Neural cell (in vitro differentiated cells): ENCODE measurements at regions not wholly inside any gene's neighbourhood (a gene's known extent, or its start where the extent isn't known, plus 50 kb on each side); places are given as distances from the start of the nearest gene placed in this dataset.

Source experiments
- H2AFZ ChIP-seq: fragments of 200-600, 300-800 bp; sonication (generic), shearing (Covaris generic); 2 replicates; pipeline ENCODE4 v1.6.0; 2014; ENCODE audit warnings: low read depth, mild to moderate bottlenecking, antibody characterized with exemption, low read length, moderate library complexity
- H3F3A ChIP-seq: fragments of 200-600 bp; shearing (Covaris generic); 2 replicates; pipeline ENCODE4 v1.6.1; 2016; ENCODE audit warnings: mild to moderate bottlenecking, moderate library complexity, mixed read lengths, antibody characterized with exemption, low read length; ENCODE audit not compliant: insufficient read depth, poor library complexity, severe bottlenecking
- H3K27ac ChIP-seq: fragments of 200-600, 300-800 bp; sonication (generic), shearing (Covaris generic); 2 replicates; pipeline ENCODE4 v1.5.1; 2014; ENCODE audit warnings: mild to moderate bottlenecking, low read length, moderate library complexity
- H3K27me3 ChIP-seq: fragments of 300-800, 200-600 bp; sonication (generic), shearing (Covaris generic); 2 replicates; pipeline ENCODE4 v1.6.0; 2014; ENCODE audit warnings: mild to moderate bottlenecking, low read depth, low read length, moderate library complexity; ENCODE audit not compliant: insufficient read depth
- H3K36me3 ChIP-seq: fragments of 300-800, 200-600 bp; sonication (generic), shearing (Covaris generic); 2 replicates; pipeline ENCODE4 v1.5.1; 2014; ENCODE audit warnings: mild to moderate bottlenecking, antibody characterized with exemption, low read length, moderate library complexity; ENCODE audit not compliant: insufficient read depth
- H3K4me2 ChIP-seq: fragments of 300-800, 200-600 bp; sonication (generic), shearing (Covaris generic); 2 replicates; pipeline ENCODE4 v1.6.0; 2014; ENCODE audit warnings: mild to moderate bottlenecking, low read length
- H3K4me3 ChIP-seq: fragments of 300-800, 200-600 bp; sonication (generic), shearing (Covaris generic); 2 replicates; pipeline ENCODE4 v1.5.1; 2014; ENCODE audit warnings: mild to moderate bottlenecking, low read length, moderate library complexity
- H3K79me2 ChIP-seq: fragments of 200-600 bp; shearing (Covaris generic); replicated peaks from 2 replicates; pipeline ENCODE4 v1.6.0; 2014; ENCODE audit warnings: mild to moderate bottlenecking, low read length, moderate library complexity; ENCODE audit not compliant: insufficient read depth
- H3K9ac ChIP-seq: fragments of 300-800, 200-600 bp; sonication (generic), shearing (Covaris generic); 2 replicates; pipeline ENCODE4 v1.6.1; 2016; ENCODE audit warnings: mild to moderate bottlenecking, low read length, mixed read lengths
- H3K9me2 ChIP-seq: fragments of 200-600 bp; shearing (Covaris generic); 2 replicates; pipeline ENCODE4 v1.6.1; 2016; ENCODE audit warnings: mild to moderate bottlenecking, low read length, mixed read lengths; ENCODE audit not compliant: insufficient read depth
- H3K9me3 ChIP-seq: fragments of 200-600, 300-800 bp; sonication (generic), shearing (Covaris generic); 2 replicates; pipeline ENCODE4 v1.6.1; 2016; ENCODE audit warnings: mild to moderate bottlenecking, mixed run types, low read length, moderate library complexity, mixed read lengths
- H4K20me1 ChIP-seq: fragments of 200-600 bp; shearing (Covaris generic); 2 replicates; pipeline ENCODE4 v1.6.1; 2016; ENCODE audit warnings: mild to moderate bottlenecking, mixed run types; ENCODE audit not compliant: insufficient read depth
- EP300 ChIP-seq: fragments of 450-650 bp; conservative IDR thresholded peaks from 2 replicates; pipeline ENCODE4 v1.6.1; 2014; ENCODE audit warnings: antibody characterized with exemption, mild to moderate bottlenecking, moderate library complexity; ENCODE audit not compliant: poor library complexity, severe bottlenecking
- EZH2 ChIP-seq: fragments of 200-600, 300-800 bp; shearing (Covaris generic), sonication (generic); IDR thresholded peaks from 2 replicates; pipeline ENCODE4 v1.6.1; 2014; ENCODE audit warnings: antibody characterized with exemption, low read length, borderline replicate concordance, mild to moderate bottlenecking; ENCODE audit not compliant: insufficient read depth, poor library complexity, severe bottlenecking
- MXI1 ChIP-seq: fragments of 450-650 bp; conservative IDR thresholded peaks from 2 replicates; pipeline ENCODE4 v1.6.1; 2014; ENCODE audit warnings: antibody characterized with exemption, mild to moderate bottlenecking; ENCODE audit not compliant: poor library complexity, severe bottlenecking
- POLR2AphosphoS5 ChIP-seq: IDR thresholded peaks from 2 replicates; pipeline ENCODE4 v1.6.1; 2012
- RAD21 ChIP-seq: fragments of 450-650 bp; conservative IDR thresholded peaks from 2 replicates; pipeline ENCODE4 v1.6.1; 2014; ENCODE audit warnings: antibody characterized with exemption, mild to moderate bottlenecking, moderate library complexity
- SMC3 ChIP-seq: fragments of 450-650 bp; conservative IDR thresholded peaks from 2 replicates; pipeline ENCODE4 v1.6.1; 2014; ENCODE audit warnings: antibody characterized with exemption, mild to moderate bottlenecking, moderate library complexity; ENCODE audit not compliant: poor library complexity
- TAF1 ChIP-seq: IDR thresholded peaks from 2 replicates; pipeline ENCODE4 v1.6.1; 2012; ENCODE audit warnings: low read depth
- TF ChIP-seq, protein P1 (sequence below): fragments of 450-650 bp; IDR thresholded peaks from 2 replicates; pipeline ENCODE4 v1.5.1; 2014; ENCODE audit warnings: antibody characterized with exemption, mild to moderate bottlenecking, moderate library complexity; ENCODE audit not compliant: poor library complexity, severe bottlenecking
- TF ChIP-seq, protein P2 (sequence below): IDR thresholded peaks from 2 replicates; pipeline ENCODE4 v1.6.1; 2012; ENCODE audit warnings: borderline replicate concordance

DNA sequence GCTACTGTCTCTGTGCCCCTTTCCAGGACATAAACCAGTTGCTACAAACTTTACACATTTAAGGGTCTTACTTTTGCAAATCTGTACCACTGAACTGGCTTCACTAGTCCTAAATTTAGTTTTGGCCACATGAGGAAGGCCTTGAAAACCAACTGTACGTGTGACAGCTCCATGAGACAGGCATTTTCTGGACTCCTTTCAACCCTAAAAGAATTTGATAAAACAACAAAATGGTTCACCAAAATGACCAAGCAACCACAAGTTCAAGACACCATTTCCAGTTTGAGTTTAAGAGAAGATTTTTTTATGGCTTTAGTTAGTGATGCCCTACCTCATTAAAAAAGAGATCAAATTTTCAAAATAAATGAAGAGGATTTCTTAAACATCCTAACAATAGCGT, 246.4 kb downstream of the ZNF674 start:
- H3K27ac ChIP-seq = no peak overlapping the region
- no peaks in the 10 kb centered on the region for H3K79me2 ChIP-seq
- no peak overlapping the region for H2AFZ ChIP-seq
- H3K4me3 ChIP-seq = no peak overlapping the region
- no peaks in the 10 kb centered on the region for H4K20me1 ChIP-seq
- H3K4me2 ChIP-seq = no peak overlapping the region
- H3K9me3 ChIP-seq = no peaks in the 10 kb centered on the region
- no peaks in the 10 kb centered on the region for H3F3A ChIP-seq
- H3K9ac ChIP-seq = no peak overlapping the region
- no peaks in the 10 kb centered on the region for H3K36me3 ChIP-seq
- H3K9me2 ChIP-seq = no peaks in the 10 kb centered on the region
- H3K27me3 ChIP-seq = no peaks in the 10 kb centered on the region
- TF ChIP-seq RAD21 (no peak), MXI1 (no peak), POLR2AphosphoS5 (no peak), EZH2 (no peak), SMC3 (no peak), EP300 (no peak), TAF1 (no peak)
- TF ChIP-seq, protein P1, sequence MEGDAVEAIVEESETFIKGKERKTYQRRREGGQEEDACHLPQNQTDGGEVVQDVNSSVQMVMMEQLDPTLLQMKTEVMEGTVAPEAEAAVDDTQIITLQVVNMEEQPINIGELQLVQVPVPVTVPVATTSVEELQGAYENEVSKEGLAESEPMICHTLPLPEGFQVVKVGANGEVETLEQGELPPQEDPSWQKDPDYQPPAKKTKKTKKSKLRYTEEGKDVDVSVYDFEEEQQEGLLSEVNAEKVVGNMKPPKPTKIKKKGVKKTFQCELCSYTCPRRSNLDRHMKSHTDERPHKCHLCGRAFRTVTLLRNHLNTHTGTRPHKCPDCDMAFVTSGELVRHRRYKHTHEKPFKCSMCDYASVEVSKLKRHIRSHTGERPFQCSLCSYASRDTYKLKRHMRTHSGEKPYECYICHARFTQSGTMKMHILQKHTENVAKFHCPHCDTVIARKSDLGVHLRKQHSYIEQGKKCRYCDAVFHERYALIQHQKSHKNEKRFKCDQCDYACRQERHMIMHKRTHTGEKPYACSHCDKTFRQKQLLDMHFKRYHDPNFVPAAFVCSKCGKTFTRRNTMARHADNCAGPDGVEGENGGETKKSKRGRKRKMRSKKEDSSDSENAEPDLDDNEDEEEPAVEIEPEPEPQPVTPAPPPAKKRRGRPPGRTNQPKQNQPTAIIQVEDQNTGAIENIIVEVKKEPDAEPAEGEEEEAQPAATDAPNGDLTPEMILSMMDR = no peak
- TF ChIP-seq, protein P2, sequence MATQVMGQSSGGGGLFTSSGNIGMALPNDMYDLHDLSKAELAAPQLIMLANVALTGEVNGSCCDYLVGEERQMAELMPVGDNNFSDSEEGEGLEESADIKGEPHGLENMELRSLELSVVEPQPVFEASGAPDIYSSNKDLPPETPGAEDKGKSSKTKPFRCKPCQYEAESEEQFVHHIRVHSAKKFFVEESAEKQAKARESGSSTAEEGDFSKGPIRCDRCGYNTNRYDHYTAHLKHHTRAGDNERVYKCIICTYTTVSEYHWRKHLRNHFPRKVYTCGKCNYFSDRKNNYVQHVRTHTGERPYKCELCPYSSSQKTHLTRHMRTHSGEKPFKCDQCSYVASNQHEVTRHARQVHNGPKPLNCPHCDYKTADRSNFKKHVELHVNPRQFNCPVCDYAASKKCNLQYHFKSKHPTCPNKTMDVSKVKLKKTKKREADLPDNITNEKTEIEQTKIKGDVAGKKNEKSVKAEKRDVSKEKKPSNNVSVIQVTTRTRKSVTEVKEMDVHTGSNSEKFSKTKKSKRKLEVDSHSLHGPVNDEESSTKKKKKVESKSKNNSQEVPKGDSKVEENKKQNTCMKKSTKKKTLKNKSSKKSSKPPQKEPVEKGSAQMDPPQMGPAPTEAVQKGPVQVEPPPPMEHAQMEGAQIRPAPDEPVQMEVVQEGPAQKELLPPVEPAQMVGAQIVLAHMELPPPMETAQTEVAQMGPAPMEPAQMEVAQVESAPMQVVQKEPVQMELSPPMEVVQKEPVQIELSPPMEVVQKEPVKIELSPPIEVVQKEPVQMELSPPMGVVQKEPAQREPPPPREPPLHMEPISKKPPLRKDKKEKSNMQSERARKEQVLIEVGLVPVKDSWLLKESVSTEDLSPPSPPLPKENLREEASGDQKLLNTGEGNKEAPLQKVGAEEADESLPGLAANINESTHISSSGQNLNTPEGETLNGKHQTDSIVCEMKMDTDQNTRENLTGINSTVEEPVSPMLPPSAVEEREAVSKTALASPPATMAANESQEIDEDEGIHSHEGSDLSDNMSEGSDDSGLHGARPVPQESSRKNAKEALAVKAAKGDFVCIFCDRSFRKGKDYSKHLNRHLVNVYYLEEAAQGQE = no peak

DNA sequence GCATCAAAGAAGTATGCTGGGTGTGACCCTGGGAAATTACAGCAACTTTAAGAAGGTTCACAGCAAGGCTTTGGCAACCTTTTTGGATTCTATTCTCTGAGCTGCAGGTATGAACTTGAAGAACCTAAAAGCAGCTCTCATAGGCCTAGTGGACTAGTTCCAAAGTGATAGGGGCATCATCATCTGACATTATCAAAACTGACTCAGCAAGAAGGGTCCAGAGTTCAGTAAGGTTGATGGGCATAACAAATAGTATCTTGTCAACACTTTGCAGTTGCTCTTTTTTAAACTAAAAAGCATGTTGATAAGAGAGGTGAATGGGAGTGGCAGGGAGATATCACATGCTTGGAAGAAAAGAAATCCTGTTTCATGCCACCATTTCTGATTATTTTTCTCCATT, 249.3 kb downstream of the ZNF674 start:
- Histone ChIP-seq H3K36me3 (no peaks in the 10 kb centered on the region), H3K27ac (no peak overlapping the region), H2AFZ (no peak overlapping the region), H3K79me2 (no peaks in the 10 kb centered on the region), H3K9ac (no peak overlapping the region), H3K27me3 (no peaks in the 10 kb centered on the region), H3K4me3 (no peak overlapping the region), H3F3A (no peaks in the 10 kb centered on the region), H4K20me1 (no peaks in the 10 kb centered on the region), H3K9me2 (no peaks in the 10 kb centered on the region), H3K4me2 (no peak overlapping the region), H3K9me3 (no peaks in the 10 kb centered on the region)
- TF ChIP-seq RAD21 = no peak
- TF ChIP-seq, protein P2 = no peak
- no peak for TF ChIP-seq POLR2AphosphoS5
- no peak for TF ChIP-seq EZH2
- TF ChIP-seq, protein P1 = no peak
- TF ChIP-seq EP300 = no peak
